SK-N-MC (cell line): ENCODE measurements at regions not wholly inside any gene's neighbourhood (a gene's known extent, or its start where the extent isn't known, plus 50 kb on each side); places are given as distances from the start of the nearest gene placed in this dataset.

Experiments used
- EZH2 ChIP-seq: fragments of 200-600 bp; sonication (generic); IDR thresholded peaks from one replicate; pipeline ENCODE4 v1.6.1; 2017; ENCODE audit warnings: antibody characterized with exemption
- FOXP2 ChIP-seq: optimal IDR thresholded peaks from 2 replicates; pipeline ENCODE3; 2011; ENCODE audit warnings: mild to moderate bottlenecking, moderate library complexity; ENCODE audit not compliant: insufficient read depth; ENCODE audit errors: extremely low read length, control extremely low read depth
- POLR2AphosphoS5 ChIP-seq: IDR thresholded peaks from 2 replicates; pipeline ENCODE4 v1.6.1; 2012; ENCODE audit warnings: mild to moderate bottlenecking, low read depth, low read length, borderline replicate concordance

DNA sequence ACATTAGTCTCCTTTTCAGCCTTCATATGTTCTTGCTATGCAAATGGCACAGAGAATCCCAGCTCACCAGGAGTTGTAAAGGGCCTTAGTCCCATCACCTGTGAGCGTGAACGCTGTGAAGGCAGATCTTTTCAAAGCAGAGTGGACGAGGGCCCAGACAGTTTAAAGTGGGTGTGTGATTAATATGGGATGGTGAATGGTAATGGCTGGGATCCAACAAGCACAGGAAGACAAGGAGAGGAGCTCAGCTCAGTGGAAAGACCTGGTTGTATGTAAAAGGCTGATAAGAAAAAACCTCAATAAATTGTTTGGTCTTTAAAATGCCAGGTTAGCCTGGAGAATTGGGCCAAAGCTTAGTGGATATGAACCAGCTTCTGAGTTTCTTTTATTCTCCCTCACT lies 326.2 kb downstream of the NYAP2 start:
- TF ChIP-seq POLR2AphosphoS5 (no peak), EZH2 (no peak), FOXP2 (no peak)
